Globus pallidus (tissue), 1 donor: ENCODE measurements at regions not wholly inside any gene's neighbourhood (a gene's known extent, or its start where the extent isn't known, plus 50 kb on each side); places are given as distances from the start of the nearest gene placed in this dataset.
"Not testable (repeated sequence)": the region's sequence is repeated elsewhere in the genome, so short reads cannot be mapped to it uniquely, and the experiment has no call there.

Source experiments
- DNase-seq: peaks from one replicate; pipeline ENCODE4 v3.0.0-alpha.2; 2015; ENCODE audit warnings: low spot score

DNA sequence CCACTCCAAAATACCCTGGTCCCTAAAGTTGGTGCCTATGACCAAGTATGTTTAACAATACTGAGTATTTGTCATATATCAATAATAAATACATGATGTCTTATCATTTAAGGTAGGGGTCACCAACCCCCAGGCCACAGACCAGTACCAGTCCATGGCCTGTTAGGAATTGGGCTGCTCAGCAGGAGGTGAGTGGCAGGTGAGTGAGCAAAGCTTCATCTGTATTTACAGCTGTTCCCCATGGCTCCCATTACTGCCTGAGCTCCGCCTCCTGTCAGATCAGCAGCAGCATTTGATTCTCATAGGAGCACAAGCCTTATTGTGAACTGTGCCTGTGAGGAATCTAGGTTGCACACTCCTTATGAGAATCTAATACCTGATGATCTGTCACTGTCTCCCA, 126.2 kb downstream of the HNRNPD start:
- DNase-seq = no peak

DNA sequence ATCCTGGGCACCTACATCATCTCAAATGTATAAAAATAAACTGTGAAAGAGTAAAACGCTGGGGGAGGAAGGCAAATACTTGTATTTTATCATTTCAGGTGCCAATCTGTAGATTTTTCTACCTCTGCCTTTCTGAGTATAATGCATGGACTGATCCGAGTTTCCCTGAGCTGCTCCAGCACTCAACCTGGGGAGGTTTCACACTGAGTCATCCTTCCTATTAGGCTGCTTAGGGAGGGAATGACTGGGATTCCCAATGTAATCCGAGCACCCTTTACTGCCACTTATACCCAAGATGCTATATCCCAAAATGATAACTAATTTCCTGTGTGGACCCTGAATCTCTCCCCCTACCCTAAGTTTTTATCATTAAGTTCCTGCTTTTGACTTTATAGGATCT, 126.6 kb downstream of the HNRNPD start:
- no peak for DNase-seq

DNA sequence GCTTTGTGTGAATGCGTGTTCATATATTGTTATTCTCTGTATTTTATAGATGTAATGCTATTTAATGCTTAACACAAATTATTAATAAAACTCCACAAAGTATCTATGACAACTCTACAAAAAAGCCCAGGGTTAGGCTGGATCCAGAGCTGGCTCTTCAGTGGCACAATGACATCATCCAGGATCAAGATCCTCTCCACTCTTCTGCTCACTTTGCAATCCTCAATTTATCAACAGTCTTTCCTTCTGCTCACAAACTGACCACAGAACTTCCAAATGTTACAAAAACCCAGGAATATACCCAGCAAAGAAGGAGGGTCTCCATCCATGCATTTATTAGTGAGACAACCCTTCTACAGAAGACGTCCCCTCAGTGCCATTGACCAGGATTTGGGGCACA, 132.3 kb downstream of the HNRNPD start:
- no peak for DNase-seq

DNA sequence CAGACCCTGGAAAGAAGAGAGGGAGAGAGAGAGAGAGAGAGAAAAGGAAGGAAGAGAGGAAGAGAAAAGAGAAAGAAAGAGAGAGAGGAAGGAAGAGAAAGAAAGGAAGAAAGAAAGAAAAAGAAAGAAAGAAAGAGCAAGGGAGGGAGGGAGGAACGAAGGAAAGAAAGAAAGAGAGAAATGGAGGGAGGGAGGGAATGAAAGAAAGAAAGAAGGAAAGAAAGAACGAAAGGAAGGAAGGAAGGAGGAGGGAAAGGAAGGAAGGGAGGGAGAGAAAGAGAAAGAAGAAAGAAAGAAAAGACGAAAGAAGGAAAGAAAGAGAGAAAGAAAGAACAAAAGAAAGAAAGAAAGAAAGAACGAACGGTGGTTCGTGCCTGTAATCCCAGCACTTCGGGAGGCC, 133.4 kb downstream of the HNRNPD start:
- DNase-seq = no peak

DNA sequence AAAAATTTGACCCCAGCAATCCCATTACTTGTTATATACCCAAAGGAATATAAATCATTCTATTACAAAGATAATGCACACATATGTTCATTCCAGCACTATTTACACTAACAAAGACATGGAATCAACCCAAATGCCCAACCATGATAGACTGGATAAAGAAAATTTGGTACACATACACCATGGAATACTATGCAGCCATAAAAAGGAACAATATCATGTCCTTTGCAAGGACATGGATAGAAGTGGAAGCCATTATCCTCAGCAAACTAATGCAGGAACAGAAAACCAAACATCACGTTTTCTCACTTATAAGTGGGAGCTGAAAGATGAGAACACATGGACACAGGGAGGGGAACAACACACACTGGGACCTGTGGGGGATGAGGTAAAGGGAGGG, 136.6 kb downstream of the HNRNPD start:
- not testable (repeated sequence) for DNase-seq

DNA sequence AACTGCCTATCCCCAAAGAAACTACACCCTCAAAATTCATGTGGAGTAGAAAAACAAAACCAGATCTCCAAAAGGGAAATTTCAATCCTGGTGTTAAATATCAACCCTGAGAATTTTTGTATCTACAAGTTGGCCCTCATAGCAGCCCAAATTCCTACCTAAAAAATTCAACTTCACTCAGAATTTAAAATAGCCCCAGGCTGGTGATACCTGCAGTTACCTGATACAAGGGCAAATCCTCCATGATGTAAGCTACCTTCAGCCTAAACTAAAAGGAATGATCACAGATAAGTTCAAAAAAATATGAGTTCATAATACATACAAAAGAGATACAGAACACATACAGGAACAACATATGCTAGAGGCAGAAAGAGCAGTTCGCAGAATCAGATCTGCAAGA, 138.4 kb downstream of the HNRNPD start:
- DNase-seq = no peak

DNA sequence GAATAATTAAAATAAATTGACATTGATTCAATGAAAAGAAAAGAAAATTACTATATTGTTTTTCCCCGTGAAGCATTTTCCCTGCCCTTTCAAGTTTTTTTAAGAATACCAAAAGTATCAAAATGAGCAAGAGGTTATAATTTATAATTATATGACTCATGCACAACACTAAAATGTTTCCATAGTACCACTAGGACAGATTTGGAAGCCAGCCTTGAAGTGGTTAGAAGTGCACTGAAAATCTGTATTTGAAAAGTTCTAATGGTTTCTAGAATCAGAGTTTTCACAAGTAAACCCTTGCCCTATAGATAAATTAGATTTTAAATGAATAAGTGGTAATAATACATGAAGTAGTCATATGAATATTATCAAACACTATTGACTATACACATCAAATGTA, 140.9 kb downstream of the HNRNPD start:
- no peak for DNase-seq

DNA sequence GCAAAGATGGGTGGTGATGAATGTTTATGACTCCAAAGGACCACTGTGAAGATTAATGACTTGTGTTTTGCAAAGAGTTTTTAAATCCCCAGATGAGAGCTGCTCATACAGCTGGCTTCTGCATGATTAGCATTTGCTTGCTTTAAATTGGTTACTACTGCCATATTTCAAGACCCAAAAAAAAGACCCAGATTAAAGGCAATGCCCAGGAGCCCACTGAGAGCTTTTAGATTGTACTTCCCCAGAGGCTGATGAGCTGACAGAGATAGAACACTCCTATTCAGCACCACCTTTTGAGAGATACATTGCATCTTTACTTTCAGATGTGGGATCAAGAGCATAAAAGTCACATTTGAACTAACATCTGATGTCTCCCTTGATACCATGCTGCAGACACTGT, 142.0 kb downstream of the HNRNPD start:
- no peak for DNase-seq

DNA sequence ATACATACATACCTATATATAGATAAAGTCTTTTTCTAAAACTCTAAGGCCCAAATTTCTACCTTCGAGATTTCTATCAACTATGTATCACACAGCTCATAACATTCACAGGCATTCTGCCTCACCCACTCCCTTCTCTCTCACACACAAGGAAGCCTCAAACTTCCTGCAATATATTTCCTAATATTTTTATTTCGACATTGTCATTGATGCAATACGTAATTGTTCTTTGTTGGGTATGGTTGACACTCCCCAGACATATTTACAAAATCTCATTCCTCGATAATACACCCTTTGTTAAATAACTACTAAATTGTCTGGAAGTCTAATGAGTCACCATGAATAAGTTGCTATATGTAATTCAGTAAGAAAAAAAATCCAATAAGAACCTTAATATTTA, 143.5 kb downstream of the HNRNPD start:
- DNase-seq = no peak

DNA sequence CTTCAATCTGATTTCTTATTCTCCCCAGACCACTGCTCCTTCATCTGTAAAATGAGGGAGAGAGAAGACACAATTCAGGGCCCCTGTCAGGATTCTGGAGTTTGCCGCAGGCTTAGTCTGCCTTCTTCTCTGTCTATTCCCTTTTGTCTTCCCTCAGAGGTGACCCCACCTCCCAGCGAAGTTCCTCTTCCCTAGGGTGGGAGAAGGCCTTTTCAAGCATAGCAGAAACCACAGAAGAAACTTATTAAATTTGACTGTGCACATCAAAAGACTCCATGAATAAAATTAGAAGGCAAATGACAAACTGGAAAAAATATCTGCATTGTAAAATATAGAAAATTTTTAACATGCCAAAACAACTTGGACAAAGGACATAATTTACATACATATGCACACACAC, 148.8 kb downstream of the HNRNPD start:
- no peak for DNase-seq

DNA sequence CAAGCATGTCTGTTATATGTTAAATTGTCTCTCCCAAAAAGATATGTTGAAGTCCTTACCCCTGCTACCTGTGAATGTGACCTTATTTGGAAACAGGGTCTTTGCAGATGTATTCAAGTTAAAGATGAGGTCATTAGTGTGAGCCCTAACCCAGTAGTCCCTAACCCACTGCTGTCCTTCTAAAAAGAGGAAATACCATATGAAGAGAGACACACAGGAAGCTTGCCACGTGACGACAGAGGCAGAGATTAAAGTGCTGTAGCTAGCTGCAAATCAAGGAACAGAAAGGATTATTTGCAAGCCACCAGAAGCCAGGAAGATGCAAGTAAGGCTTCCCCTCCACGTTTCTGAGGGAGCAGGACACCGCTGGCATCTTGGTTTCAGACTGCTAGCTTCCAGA, 150.1 kb downstream of the HNRNPD start:
- peak; percentile 59 for DNase-seq

DNA sequence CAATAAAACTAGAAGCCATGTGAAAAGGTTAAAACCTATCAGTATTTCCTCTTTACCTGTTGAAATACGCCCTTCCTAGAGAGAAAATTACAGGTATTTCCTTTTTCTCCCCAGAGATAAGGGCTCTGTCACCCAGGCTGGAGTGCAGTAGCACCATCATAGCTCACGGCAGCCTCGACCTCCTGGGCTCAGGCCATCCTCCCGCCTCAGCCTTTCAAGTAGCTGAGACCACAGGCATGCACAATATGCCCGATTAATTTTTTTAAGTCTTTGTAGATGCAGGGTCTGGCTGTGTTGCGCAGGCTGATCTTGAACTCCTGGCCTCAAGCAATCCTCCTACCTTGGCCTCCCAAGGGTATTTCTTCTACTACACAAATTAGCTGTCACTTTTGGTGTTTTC, 154.4 kb downstream of the HNRNPD start:
- DNase-seq = no peak

DNA sequence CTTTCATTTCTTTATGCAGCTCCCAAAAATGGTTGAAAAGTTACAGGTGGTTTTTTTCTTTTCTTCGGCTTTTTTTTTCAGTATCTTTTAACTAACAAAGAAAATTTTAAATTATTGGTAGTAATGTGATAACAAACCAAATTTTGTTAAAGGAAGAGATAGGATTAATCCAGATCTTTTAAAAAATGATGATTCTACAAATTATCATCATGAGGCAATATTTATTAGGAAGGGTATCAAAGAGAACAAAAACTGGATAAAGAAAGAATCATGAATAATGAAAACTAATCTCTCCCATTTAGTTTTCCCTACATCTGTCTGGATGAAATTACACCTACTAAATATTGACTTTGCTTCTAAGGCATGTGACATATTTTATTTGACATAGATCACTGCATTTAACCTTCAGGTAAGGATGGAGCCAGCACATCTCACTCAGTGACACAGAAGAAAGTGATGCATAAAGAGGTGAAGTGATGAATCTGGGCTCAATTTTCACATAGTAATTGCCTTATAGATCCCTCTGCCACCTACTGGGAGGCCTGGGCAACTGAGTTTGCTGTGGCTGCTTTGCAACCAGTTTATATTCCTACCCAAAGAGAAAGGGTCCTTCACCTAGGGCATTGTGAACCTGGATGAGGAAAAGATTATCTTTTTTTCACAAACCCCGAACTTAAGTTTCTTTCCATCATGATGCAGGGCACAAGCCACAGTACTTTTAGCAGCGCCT, 155.6 kb downstream of the HNRNPD start:
- DNase-seq = no peak

DNA sequence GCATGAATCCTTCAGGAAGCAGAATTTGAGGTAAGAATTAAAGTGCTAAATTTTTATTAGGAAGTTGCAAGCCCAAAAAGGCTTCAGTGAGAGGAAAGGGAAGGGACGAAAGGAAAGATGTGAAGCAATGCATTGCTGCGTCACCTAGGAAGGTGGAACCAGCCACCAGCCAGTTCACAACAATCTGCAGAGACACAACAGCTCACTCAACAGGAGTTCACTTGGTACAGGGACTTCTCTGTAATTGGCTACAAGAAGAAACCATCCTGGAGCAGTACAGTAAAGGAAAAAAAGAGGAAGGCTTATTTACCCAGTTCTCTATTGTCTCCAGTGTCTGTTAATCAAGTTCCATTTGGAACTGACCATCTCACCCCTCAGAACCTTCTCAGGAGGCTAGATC, 157.6 kb downstream of the HNRNPD start:
- no peak for DNase-seq

DNA sequence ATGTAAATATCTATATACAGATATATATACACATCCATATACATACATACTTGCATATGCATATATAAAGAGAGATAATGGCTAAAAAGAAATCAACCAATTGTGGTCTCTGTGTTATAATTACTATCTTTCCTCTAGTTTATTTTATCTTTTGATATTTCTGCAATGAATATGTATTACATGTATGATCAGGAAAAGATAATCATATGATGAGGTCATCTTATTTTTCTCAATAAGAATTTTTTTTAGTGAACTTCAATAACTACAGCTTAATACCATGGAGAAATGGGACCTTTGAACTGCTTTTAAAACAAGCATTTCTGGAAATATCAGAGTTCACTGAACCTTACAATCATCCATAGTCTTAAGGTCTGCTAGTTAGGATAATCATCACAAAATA, 158.0 kb downstream of the HNRNPD start:
- DNase-seq = no peak

DNA sequence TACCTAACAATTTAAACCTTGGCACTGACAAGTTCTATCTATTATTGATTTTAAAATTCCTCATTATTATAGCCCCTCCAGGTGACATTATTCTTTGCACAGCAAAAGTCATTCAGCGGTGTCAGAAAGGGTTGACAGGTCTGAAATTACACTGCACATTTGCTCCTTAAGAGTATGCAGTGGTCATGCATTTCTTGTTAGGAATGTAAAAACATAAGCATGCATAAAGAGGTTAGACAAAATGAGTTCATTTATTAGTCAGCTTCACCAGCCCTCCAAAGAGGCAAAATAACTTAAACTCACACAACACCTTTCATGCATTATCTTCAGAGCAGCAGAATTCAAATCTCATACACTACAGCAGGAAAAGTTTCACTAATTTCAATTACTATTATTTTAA, 158.8 kb downstream of the HNRNPD start:
- DNase-seq = no peak

DNA sequence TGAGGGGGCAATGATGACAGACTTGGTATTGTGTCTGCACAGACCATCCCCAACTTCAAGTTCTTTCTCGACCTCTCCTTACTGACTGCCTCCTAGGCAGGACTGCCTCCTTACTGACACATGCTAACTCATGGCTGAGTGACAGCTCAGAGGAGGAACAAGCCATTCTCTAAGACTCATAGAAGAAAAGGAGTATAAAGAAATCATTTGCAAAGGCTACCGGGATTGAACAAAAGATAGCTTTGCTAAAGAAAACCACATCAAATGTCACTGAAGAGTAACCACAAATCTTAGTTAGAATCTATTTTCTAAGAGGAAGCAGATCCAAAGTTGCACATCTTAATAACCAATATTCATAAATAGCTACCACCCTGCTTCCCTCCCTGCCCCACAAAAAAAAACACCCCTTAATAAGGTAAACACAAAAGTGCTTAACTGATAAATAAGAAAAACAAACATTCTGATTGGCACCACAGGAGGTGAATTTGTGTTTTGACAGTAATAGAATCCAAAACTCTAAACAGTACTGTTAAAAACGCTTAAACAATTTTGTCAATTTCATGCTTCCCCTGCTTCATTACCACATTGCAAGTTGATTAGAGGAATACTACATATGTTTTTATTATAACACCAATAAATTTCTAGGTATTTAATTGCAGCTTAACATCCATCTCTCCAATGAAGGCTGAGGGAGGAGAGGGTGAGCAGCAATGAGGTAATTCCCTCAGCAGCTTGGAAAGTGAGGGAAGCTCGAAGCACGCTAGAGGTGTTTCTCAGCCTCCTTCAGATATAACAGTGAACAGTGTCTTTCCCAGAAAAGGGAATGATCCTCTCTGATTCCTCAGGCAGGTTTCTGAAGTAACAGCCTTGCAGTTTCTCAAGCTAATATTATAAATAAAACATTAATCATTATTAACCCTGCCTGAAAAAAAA, 160.0 kb downstream of the HNRNPD start:
- DNase-seq = no peak

DNA sequence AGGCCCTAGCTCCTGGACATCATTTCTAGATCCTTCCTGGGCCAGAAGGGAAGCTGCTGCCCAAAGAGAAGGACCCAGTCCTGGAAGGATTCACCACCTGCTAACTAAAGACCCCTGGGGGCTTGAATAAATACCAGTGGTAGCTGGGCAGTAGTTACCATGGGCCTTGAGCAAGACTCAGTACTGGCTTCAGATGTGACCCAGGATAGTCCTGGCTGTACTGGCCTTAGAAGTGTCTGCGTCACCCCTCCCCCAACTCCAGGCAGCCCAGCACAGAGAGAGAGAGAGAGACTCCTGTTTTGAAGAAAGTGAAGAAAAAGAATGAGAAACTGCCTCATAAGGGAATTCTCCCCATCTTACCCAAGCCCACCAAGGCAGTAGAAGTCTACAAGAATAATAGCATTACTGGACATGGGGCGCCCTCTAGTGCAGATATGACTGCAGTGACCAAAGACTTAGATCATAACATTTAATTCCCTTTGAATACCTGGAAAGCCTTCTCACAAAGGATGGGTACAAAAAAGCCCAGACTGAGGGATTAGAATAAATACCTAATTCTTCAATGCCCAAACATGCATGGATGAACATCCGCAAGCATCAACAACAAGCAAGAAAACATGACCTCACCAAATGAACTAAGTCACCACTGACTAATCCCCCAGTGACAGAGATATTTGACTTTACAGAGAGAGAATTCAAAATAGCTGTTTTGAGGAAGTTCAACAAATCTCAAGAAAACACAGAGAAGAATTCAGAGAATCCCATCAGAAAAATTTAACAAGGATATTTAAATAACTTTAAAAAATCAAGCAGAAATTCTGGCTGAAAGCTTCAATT, 171.8 kb downstream of the HNRNPD start:
- DNase-seq = peak; percentile 40

DNA sequence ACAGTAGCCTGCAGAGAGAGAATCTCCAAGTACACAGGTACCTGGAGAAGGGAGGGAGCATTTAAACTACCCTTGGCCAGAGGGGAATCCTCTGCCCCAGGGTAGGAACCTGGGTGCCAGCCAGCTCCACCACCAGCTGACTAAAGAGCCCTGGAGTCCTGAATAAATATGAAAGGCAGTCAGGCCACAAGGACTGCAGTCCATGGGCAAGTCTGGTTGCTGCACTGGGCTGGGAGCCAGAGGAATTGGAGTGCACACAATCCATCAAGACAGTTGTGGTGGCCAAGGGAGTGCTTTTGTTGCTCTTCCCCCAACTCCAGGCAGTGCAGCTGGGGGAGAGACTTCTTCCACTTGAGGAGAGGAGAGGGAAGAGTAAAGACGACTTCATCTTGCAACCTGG, 172.5 kb downstream of the HNRNPD start:
- DNase-seq = no peak

DNA sequence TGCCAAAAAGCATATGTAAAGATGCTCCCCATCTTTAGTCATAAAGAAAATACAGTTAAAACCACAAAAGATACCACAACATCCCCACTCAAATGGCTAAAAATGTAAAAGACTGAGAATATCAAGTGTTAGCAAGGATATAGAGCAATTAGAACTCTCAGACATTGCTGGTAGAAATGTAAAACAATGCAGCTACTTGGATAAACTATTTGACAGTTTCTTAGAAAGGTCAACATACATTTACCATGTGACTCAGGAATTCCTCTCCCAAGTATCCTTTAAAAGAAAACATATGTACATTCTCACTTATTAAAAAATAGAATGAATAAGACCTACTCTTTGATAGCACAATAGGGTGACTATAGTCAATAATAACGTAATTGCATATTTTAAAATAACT, 173.7 kb downstream of the HNRNPD start:
- DNase-seq = no peak

DNA sequence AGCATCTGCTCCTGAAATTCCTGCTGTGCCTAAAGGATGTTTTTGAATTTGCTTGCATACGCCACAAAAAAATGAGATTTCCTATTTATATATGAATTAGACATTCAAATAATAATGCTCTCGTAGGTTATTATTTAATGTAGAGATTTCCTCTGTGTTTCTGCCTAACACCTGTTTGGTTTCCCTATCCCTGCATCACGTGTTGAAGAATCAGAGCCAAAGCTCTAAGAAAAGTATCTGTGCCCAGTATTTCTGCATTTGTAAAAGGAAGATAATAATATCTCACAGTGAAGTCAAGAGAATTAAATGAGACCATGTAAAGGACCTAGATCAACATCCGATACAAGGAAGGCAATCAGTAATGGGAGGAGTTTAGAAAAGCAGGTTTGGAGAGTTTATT, 179.5 kb downstream of the HNRNPD start:
- DNase-seq = no peak

DNA sequence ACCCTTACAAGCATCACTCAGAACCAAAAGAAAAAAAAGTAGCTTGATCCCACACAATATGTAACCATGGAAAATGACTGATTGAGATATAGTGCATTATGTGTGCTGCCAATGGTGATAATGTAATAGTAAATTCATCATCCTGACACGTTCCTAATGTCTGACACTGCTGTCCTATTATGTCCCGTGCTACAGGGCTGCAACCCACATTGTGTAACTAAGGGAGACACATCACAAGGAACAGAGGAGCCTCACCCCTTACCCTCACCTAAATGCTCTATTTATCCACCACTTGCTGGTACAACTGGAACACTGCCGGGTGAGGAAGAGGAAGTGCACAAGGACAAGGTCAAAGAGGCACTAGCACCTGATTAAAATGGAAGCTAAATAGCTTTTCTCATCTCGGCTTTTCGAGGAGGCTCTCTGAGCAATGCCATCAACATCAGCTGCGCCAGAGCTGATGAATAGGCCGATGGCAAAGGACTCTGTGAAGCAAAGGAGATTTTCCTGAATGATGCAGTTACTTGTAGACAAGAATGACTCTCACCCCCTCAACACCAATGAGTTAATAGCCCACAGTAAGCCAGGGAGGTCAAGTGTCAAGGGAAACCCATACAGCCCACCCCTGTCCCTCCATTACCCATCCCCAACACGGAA, 181.6 kb downstream of the HNRNPD start:
- no peak for DNase-seq
